DND-41 (cell line): ENCODE measurements at regions not wholly inside any gene's neighbourhood (a gene's known extent, or its start where the extent isn't known, plus 50 kb on each side); places are given as distances from the start of the nearest gene placed in this dataset.

Experiments used
- ATAC-seq: fragments of 200-7000 bp; cut with Tn5 transposase; 3 replicates; pipeline ENCODE4 v1.9.1; 2021; ENCODE audit warnings: low read depth; ENCODE audit not compliant: insufficient read depth
- DNase-seq: peaks from one replicate; pipeline ENCODE4 v3.0.0-alpha.2; 2020
- H2AFZ ChIP-seq: 2 replicates; pipeline ENCODE4 v1.6.0; 2012; ENCODE audit warnings: low read depth, low read length
- H3K27ac ChIP-seq: 2 replicates; pipeline ENCODE4 v1.5.1; 2012; ENCODE audit warnings: low read length, inconsistent platforms
- H3K27me3 ChIP-seq: fragments of 200-600 bp; sonication (generic); 2 replicates; pipeline ENCODE4 v1.6.0; 2012; ENCODE audit warnings: low read length, mild to moderate bottlenecking, inconsistent platforms; ENCODE audit not compliant: insufficient read depth, poor library complexity
- H3K36me3 ChIP-seq: 2 replicates; pipeline ENCODE4 v1.5.1; 2012; ENCODE audit warnings: low read length, inconsistent platforms; ENCODE audit not compliant: insufficient read depth
- H3K4me1 ChIP-seq: 2 replicates; pipeline ENCODE4 v1.5.1; 2012; ENCODE audit warnings: mild to moderate bottlenecking, low read length; ENCODE audit not compliant: insufficient read depth
- H3K4me2 ChIP-seq: 2 replicates; pipeline ENCODE4 v1.6.0; 2012; ENCODE audit warnings: mild to moderate bottlenecking, moderate library complexity, low read length, inconsistent platforms; ENCODE audit not compliant: insufficient read depth
- H3K4me3 ChIP-seq, 2 experiments: fragments of 200-600 bp in 1 of 2; shearing (Covaris generic) in 1 of 2; 2 replicates each; pipeline ENCODE4 v1.5.1; 2012 to 2016; ENCODE audit warnings: inconsistent platforms in 2 of 2, low read length in 2 of 2, mild to moderate bottlenecking in 2 of 2, low read depth in 1 of 2, moderate library complexity in 1 of 2
- H3K79me2 ChIP-seq: 2 replicates; pipeline ENCODE4 v1.6.0; 2012; ENCODE audit warnings: low read length, inconsistent platforms; ENCODE audit not compliant: insufficient read depth
- H3K9ac ChIP-seq: 2 replicates; pipeline ENCODE4 v1.6.0; 2012; ENCODE audit warnings: low read depth, mild to moderate bottlenecking, inconsistent platforms, low read length, moderate library complexity
- H3K9me3 ChIP-seq: 2 replicates; pipeline ENCODE4 v1.5.1; 2012; ENCODE audit warnings: low read length, moderate library complexity, mild to moderate bottlenecking, inconsistent platforms; ENCODE audit not compliant: insufficient read depth, severe bottlenecking
- H4K20me1 ChIP-seq: 2 replicates; pipeline ENCODE4 v1.6.0; 2012; ENCODE audit warnings: low read length; ENCODE audit not compliant: insufficient read depth
- CTCF ChIP-seq: IDR thresholded peaks from 2 replicates; pipeline ENCODE4 v1.5.1; 2012; ENCODE audit warnings: borderline replicate concordance, low read length, moderate library complexity, mild to moderate bottlenecking; ENCODE audit not compliant: poor library complexity, severe bottlenecking; ENCODE audit errors: extremely low read depth
- EZH2 ChIP-seq: IDR thresholded peaks from 3 replicates; pipeline ENCODE4 v1.6.1; 2012; ENCODE audit warnings: borderline replicate concordance, low read depth, mild to moderate bottlenecking, moderate library complexity, low read length, inconsistent platforms; ENCODE audit not compliant: severe bottlenecking

GRCh38 chr13:39920613-39921012 lies 265.2 kb downstream of the COG6 start:
- Histone ChIP-seq H3K27me3 (no peaks in the 10 kb centered on the region), H3K4me1 (no peaks in the 10 kb centered on the region), H3K9me3 (peaks cover 3% of the 10 kb centered on the region), H4K20me1 (no peaks in the 10 kb centered on the region), H3K79me2 (no peaks in the 10 kb centered on the region), H2AFZ (no peak overlapping the region), H3K36me3 (no peaks in the 10 kb centered on the region), H3K4me2 (no peak overlapping the region), H3K4me3 (no peak overlapping the region), H3K27ac (no peak overlapping the region), H3K9ac (no peak overlapping the region)
- no peak for TF ChIP-seq EZH2
- no peak for TF ChIP-seq CTCF
- DNase-seq, result no peak
- ATAC-seq, result no peak

- H3K9ac ChIP-seq, result no peak overlapping the region
- H3K79me2 ChIP-seq, result no peaks in the 10 kb centered on the region
- no peaks in the 10 kb centered on the region for H4K20me1 ChIP-seq
- H3K4me3 ChIP-seq, result no peak overlapping the region
- H3K27ac ChIP-seq, result no peak overlapping the region
- no peak overlapping the region for H2AFZ ChIP-seq
- DNase-seq (no peak), ATAC-seq (no peak)
- H3K36me3 ChIP-seq, result no peaks in the 10 kb centered on the region
- no peak overlapping the region for H3K4me2 ChIP-seq
- H3K27me3 ChIP-seq, result no peaks in the 10 kb centered on the region
- no peak for TF ChIP-seq EZH2
- no peak for TF ChIP-seq CTCF
- H3K9me3 ChIP-seq, result peaks cover 6% of the 10 kb centered on the region
- H3K4me1 ChIP-seq, result no peaks in the 10 kb centered on the region
These were observed 270.9 kb downstream of the COG6 start for GRCh38 chr13:39926345-39926744.

- H3K4me1 ChIP-seq, result no peaks in the 10 kb centered on the region
- DNase-seq, result no peak
- no peak for ATAC-seq
- peaks cover 6% of the 10 kb centered on the region for H3K9me3 ChIP-seq
- H3K36me3 ChIP-seq, result no peaks in the 10 kb centered on the region
- no peaks in the 10 kb centered on the region for H3K27me3 ChIP-seq
- H3K27ac ChIP-seq, result no peak overlapping the region
- TF ChIP-seq CTCF (no peak), EZH2 (no peak)
- no peaks in the 10 kb centered on the region for H3K79me2 ChIP-seq
- H3K4me2 ChIP-seq, result no peak overlapping the region
- H3K4me3 ChIP-seq, result no peak overlapping the region
- H4K20me1 ChIP-seq, result no peaks in the 10 kb centered on the region
- no peak overlapping the region for H2AFZ ChIP-seq
- no peak overlapping the region for H3K9ac ChIP-seq
These were observed 272.8 kb downstream of the COG6 start for GRCh38 chr13:39928261-39928660.

GRCh38 chr13:39929583-39929982 lies 274.1 kb downstream of the COG6 start:
- Histone ChIP-seq H3K36me3 (no peaks in the 10 kb centered on the region), H2AFZ (no peak overlapping the region), H3K27me3 (no peaks in the 10 kb centered on the region), H3K79me2 (no peaks in the 10 kb centered on the region), H3K4me3 (no peak overlapping the region), H3K9ac (no peak overlapping the region), H3K4me2 (no peak overlapping the region), H3K4me1 (no peaks in the 10 kb centered on the region), H3K27ac (no peak overlapping the region), H3K9me3 (peaks cover 6% of the 10 kb centered on the region), H4K20me1 (no peaks in the 10 kb centered on the region)
- ATAC-seq (no peak), DNase-seq (no peak)
- TF ChIP-seq CTCF (no peak), EZH2 (no peak)
